ENCODE measurements at regions not wholly inside any gene's neighbourhood (a gene's known extent, or its start where the extent isn't known, plus 50 kb on each side); places are given as distances from the start of the nearest gene placed in this dataset.
"Not testable (repeated sequence)": the region's sequence is repeated elsewhere in the genome, so short reads cannot be mapped to it uniquely, and the experiment has no call there.

- no peak for DNase-seq
Measured at GRCh38 chr3:110248666-110249065, 823.0 kb upstream of the NECTIN3 start.

- DNase-seq, result no peak
Measured at GRCh38 chr3:110253794-110254193, 817.8 kb upstream of the NECTIN3 start.

- DNase-seq, result no peak
Measured at GRCh38 chr3:110254591-110254990, 817.0 kb upstream of the NECTIN3 start.

- no peak for DNase-seq
Measured at GRCh38 chr3:110261141-110261540, 810.5 kb upstream of the NECTIN3 start.

- DNase-seq, result no peak
Measured at GRCh38 chr3:110262896-110263295, 808.7 kb upstream of the NECTIN3 start.

- DNase-seq, result no peak
Measured at GRCh38 chr3:110265302-110265701, 806.3 kb upstream of the NECTIN3 start.

- DNase-seq, result no peak
Measured at GRCh38 chr3:110267304-110267845, 804.2 kb upstream of the NECTIN3 start.

GRCh38 chr3:110272525-110272924 lies 799.1 kb upstream of the NECTIN3 start:
- no peak for DNase-seq

- DNase-seq, result no peak
Measured at GRCh38 chr3:110291886-110292501, 779.6 kb upstream of the NECTIN3 start.

- DNase-seq, result no peak
Measured at GRCh38 chr3:110293660-110294059, 778.0 kb upstream of the NECTIN3 start.

GRCh38 chr3:110296885-110297284 lies 774.7 kb upstream of the NECTIN3 start:
- DNase-seq, result no peak

GRCh38 chr3:110301781-110302180 lies 769.8 kb upstream of the NECTIN3 start:
- DNase-seq, result no peak

- DNase-seq, result no peak
Measured at GRCh38 chr3:110307065-110307809, 764.4 kb upstream of the NECTIN3 start.

GRCh38 chr3:110311541-110311940 lies 760.1 kb upstream of the NECTIN3 start:
- DNase-seq, result no peak

GRCh38 chr3:110314512-110315114 lies 757.0 kb upstream of the NECTIN3 start:
- DNase-seq, result peak; percentile 22

- no peak for DNase-seq
Measured at GRCh38 chr3:110318108-110318507, 753.5 kb upstream of the NECTIN3 start.

GRCh38 chr3:110323349-110323748 lies 748.3 kb upstream of the NECTIN3 start:
- no peak for DNase-seq

GRCh38 chr3:110324171-110324705 lies 747.4 kb upstream of the NECTIN3 start:
- DNase-seq, result no peak

- DNase-seq, result no peak
Measured at GRCh38 chr3:110327870-110328269, 743.7 kb upstream of the NECTIN3 start.

- not testable (repeated sequence) for DNase-seq
Measured at GRCh38 chr3:110331562-110331961, 740.1 kb upstream of the NECTIN3 start.

GRCh38 chr3:110332629-110333028 lies 739.0 kb upstream of the NECTIN3 start:
- DNase-seq, result no peak

GRCh38 chr3:110341047-110341446 lies 730.6 kb upstream of the NECTIN3 start:
- DNase-seq, result no peak

GRCh38 chr3:110343376-110343775 lies 728.2 kb upstream of the NECTIN3 start:
- no peak for DNase-seq

- no peak for DNase-seq
Measured at GRCh38 chr3:110343945-110344344, 727.7 kb upstream of the NECTIN3 start.
